Upper lobe of right lung (tissue), 1 donor: ENCODE measurements at regions not wholly inside any gene's neighbourhood (a gene's known extent, or its start where the extent isn't known, plus 50 kb on each side); places are given as distances from the start of the nearest gene placed in this dataset.

Experiments
- ATAC-seq: fragments of 200-7000 bp; cut with Tn5 transposase; one replicate; pipeline ENCODE4 v1.9.1; 2020; ENCODE audit warnings: mild to moderate bottlenecking, moderate library complexity
- DNase-seq: peaks from one replicate; pipeline ENCODE4 v3.0.0-alpha.2; 2020
- H3K27ac ChIP-seq: fragments of 200-600 bp; one replicate; pipeline ENCODE4 v1.8.0; 2022
- H3K27me3 ChIP-seq: fragments of 200-600 bp; one replicate; pipeline ENCODE4 v1.8.0; 2022; ENCODE audit warnings: mild to moderate bottlenecking
- H3K36me3 ChIP-seq: fragments of 200-600 bp; one replicate; pipeline ENCODE4 v1.8.0; 2022
- H3K4me1 ChIP-seq: fragments of 200-600 bp; one replicate; pipeline ENCODE4 v1.8.0; 2022
- H3K4me3 ChIP-seq: fragments of 200-600 bp; one replicate; pipeline ENCODE4 v1.8.0; 2022; ENCODE audit warnings: mild to moderate bottlenecking
- H3K9me3 ChIP-seq: fragments of 200-600 bp; one replicate; pipeline ENCODE4 v1.8.0; 2022
- CTCF ChIP-seq: fragments of 200-600 bp; IDR thresholded peaks from one replicate; pipeline ENCODE4 v1.8.0; 2022; ENCODE audit warnings: antibody characterized with exemption
- intact Hi-C: fragments of 100-400 bp; cut with DNase I; formaldehyde crosslinking; loops from one replicate; pipeline ENCODE4 v1.11.0; 2022
- donor health status: DM: no; HTN: yes; CAD: no; lungs with severe emphysema.

- no peak for DNase-seq
- Histone ChIP-seq H3K27ac (no peak overlapping the region), H3K27me3 (no peaks in the 10 kb centered on the region), H3K9me3 (no peaks in the 10 kb centered on the region), H3K36me3 (no peaks in the 10 kb centered on the region), H3K4me3 (no peak overlapping the region), H3K4me1 (no peaks in the 10 kb centered on the region)
- no peak for TF ChIP-seq CTCF
- ATAC-seq: peak; percentile 73
- intact Hi-C loops: no loop called here
These were observed 321.8 kb downstream of the ZEB2 start for GRCh38 chr2:144198116-144198515.

GRCh38 chr2:144194326-144195071, 325.4 kb downstream of the ZEB2 start:
- no peak for ATAC-seq
- intact Hi-C loops: no loop called here
- Histone ChIP-seq H3K4me1 (no peaks in the 10 kb centered on the region), H3K36me3 (no peaks in the 10 kb centered on the region), H3K27ac (no peak overlapping the region), H3K4me3 (no peak overlapping the region), H3K27me3 (no peaks in the 10 kb centered on the region), H3K9me3 (no peaks in the 10 kb centered on the region)
- no peak for TF ChIP-seq CTCF
- DNase-seq: no peak

- no peak for TF ChIP-seq CTCF
- Histone ChIP-seq H3K4me1 (no peaks in the 10 kb centered on the region), H3K4me3 (no peak overlapping the region), H3K9me3 (no peaks in the 10 kb centered on the region), H3K27me3 (no peaks in the 10 kb centered on the region), H3K36me3 (no peaks in the 10 kb centered on the region), H3K27ac (no peak overlapping the region)
- DNase-seq (no peak), ATAC-seq (no peak)
- intact Hi-C loops: no loop called here
These were observed 328.9 kb downstream of the ZEB2 start for GRCh38 chr2:144190908-144191605.

GRCh38 chr2:144183727-144184126, 336.2 kb downstream of the ZEB2 start:
- Histone ChIP-seq H3K9me3 (no peaks in the 10 kb centered on the region), H3K4me3 (no peak overlapping the region), H3K4me1 (no peaks in the 10 kb centered on the region), H3K27ac (no peak overlapping the region), H3K36me3 (no peaks in the 10 kb centered on the region), H3K27me3 (no peaks in the 10 kb centered on the region)
- TF ChIP-seq CTCF: no peak
- DNase-seq (no peak), ATAC-seq (peak; percentile 72)
- intact Hi-C loops: no loop called here

GRCh38 chr2:144181001-144181400, 338.9 kb downstream of the ZEB2 start:
- no peak for TF ChIP-seq CTCF
- Histone ChIP-seq H3K9me3 (no peaks in the 10 kb centered on the region), H3K27me3 (no peaks in the 10 kb centered on the region), H3K36me3 (no peaks in the 10 kb centered on the region), H3K4me1 (no peaks in the 10 kb centered on the region), H3K27ac (no peak overlapping the region), H3K4me3 (no peak overlapping the region)
- intact Hi-C loops: no loop called here
- DNase-seq (no peak), ATAC-seq (no peak)
